ENCODE measurements at regions not wholly inside any gene's neighbourhood (a gene's known extent, or its start where the extent isn't known, plus 50 kb on each side); places are given as distances from the start of the nearest gene placed in this dataset.

DNA sequence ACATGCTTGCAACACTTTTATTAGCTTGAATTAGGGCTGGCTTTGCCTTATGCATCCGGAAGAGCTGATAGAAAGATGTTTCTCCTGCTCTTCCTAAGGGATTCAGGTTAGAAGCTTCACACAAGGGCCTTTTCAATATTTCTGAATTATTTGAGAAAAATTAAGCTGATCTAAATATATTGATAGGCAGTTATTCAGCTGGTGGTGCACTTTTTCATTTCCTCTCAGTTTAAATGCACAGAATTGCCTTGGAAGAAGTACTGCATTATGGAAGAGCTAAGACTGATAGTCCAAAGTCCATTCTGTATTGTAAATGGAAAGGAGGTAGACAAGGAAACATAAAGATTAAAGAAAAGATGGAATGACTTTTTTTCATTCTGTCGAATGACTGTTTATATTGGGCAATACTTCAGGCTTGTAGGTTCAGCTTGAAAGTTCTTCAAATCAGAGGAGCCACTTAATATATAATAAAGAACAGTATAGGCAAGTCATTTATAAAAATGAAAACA, 398.4 kb upstream of the B3GALT2 start:
- no peaks in the 10 kb centered on the region for H3K36me3 ChIP-seq (ENCODE audit: control insufficient read depth, insufficient read depth, low read length)
- H3K4me1 ChIP-seq (ENCODE audit: control insufficient read depth, insufficient read depth, low read length), result no peaks in the 10 kb centered on the region
- H3K27me3 ChIP-seq (ENCODE audit: control insufficient read depth, insufficient read depth, low read length), result no peaks in the 10 kb centered on the region
- no peak overlapping the region for H3K27ac ChIP-seq (ENCODE audit: low read depth, low read length)
- no peak overlapping the region for H3K9ac ChIP-seq (ENCODE audit: low read length)
- H3K4me3 ChIP-seq (ENCODE audit: low read length), result no peak overlapping the region

DNA sequence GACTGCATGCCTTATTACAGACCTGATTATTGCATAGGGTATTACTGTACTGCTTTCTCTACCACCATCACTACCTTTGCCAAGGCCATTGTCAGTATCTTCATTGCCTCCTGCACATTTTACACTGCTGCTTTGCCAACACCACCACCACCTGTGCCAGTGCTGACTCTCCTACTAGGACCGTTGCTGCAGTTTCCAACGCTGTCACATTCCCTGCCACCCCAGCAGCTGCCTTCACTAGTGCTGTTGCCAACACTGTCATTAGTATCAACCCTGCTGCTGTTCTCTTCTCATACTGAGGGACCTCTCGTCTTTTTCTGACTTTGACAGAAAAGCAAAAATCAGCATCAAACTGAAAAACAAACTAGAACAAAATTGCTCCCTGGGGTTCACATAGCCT, 394.9 kb upstream of the B3GALT2 start:
- Histone ChIP-seq H3K27me3 (ENCODE audit: control insufficient read depth, insufficient read depth, low read length) (no peaks in the 10 kb centered on the region), H3K4me1 (ENCODE audit: control insufficient read depth, insufficient read depth, low read length) (no peaks in the 10 kb centered on the region)

DNA sequence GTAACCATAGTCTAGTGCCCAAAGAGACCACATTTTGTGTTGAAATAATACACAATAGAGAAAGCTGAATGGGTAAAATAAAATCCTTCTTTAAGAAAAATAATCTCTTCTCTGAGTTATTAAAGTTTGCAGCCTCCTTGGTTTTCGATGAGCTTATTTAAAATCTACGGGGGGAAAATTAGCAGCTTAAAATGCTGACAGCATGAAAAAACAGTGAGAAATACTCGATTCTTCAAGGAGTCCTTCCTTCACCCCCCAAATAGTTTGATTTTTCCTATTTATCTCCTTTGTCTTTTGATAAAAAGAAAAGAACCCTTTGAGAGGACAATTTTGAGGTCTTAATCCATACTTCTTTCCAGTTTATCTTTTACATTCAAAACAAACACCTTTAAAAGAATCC, 394.0 kb upstream of the B3GALT2 start:
- Histone ChIP-seq H3K36me3 (ENCODE audit: control insufficient read depth, insufficient read depth, low read length) (no peaks in the 10 kb centered on the region), H3K27me3 (ENCODE audit: control insufficient read depth, insufficient read depth, low read length) (no peaks in the 10 kb centered on the region), H3K27ac (ENCODE audit: low read depth, low read length) (no peak overlapping the region), H3K4me3 (ENCODE audit: low read length) (no peak overlapping the region), H3K9ac (ENCODE audit: low read length) (no peak overlapping the region), H3K4me1 (ENCODE audit: control insufficient read depth, insufficient read depth, low read length) (no peaks in the 10 kb centered on the region)

More for the DNA sequence above, 394.9 kb upstream of the B3GALT2 start:
- Histone ChIP-seq H3K9ac (ENCODE audit: low read length) (no peak overlapping the region), H3K4me3 (ENCODE audit: low read length) (no peak overlapping the region), H3K36me3 (ENCODE audit: control insufficient read depth, insufficient read depth, low read length) (no peaks in the 10 kb centered on the region), H3K27ac (ENCODE audit: low read depth, low read length) (no peak overlapping the region)

GRCh38 chr1:193579323-193579722, 392.9 kb upstream of the B3GALT2 start:
- H3K27ac ChIP-seq (ENCODE audit: low read depth, low read length), result no peak overlapping the region
- no peaks in the 10 kb centered on the region for H3K36me3 ChIP-seq (ENCODE audit: control insufficient read depth, insufficient read depth, low read length)
- H3K9ac ChIP-seq (ENCODE audit: low read length), result no peak overlapping the region
- H3K4me1 ChIP-seq (ENCODE audit: control insufficient read depth, insufficient read depth, low read length), result no peaks in the 10 kb centered on the region
- no peak overlapping the region for H3K4me3 ChIP-seq (ENCODE audit: low read length)
- H3K27me3 ChIP-seq (ENCODE audit: control insufficient read depth, insufficient read depth, low read length), result no peaks in the 10 kb centered on the region

DNA sequence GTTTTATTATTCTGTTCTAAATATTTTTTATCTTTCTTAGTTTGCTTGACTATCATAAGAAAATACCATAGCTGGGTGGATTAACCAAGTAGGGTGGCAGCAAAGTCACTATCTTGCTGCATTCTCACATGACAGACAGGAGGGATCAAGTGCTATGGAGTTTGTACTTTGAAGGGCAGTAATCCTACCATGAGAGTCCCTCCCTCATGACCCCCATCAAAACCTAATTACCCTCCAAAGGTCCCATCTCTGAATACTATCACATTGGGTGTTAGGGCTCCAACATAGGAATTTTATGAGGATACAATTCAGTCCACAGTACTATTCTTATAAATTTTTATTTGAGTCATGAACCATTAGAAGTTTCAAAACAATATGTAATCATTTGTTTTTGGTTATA, 388.5 kb upstream of the B3GALT2 start:
- Histone ChIP-seq H3K9ac (ENCODE audit: low read length) (no peak overlapping the region), H3K4me3 (ENCODE audit: low read length) (no peak overlapping the region), H3K27ac (ENCODE audit: low read depth, low read length) (no peak overlapping the region), H3K4me1 (ENCODE audit: control insufficient read depth, insufficient read depth, low read length) (no peaks in the 10 kb centered on the region), H3K36me3 (ENCODE audit: control insufficient read depth, insufficient read depth, low read length) (no peaks in the 10 kb centered on the region), H3K27me3 (ENCODE audit: control insufficient read depth, insufficient read depth, low read length) (no peaks in the 10 kb centered on the region)

- H3K27ac ChIP-seq (ENCODE audit: low read depth, low read length), result no peak overlapping the region
These were observed 383.5 kb upstream of the B3GALT2 start for GRCh38 chr1:193569983-193570269.

GRCh38 chr1:193569096-193569982, 382.9 kb upstream of the B3GALT2 start:
- H3K27ac ChIP-seq (ENCODE audit: low read depth, low read length), result no peak overlapping the region
- no peaks in the 10 kb centered on the region for H3K27me3 ChIP-seq (ENCODE audit: control insufficient read depth, insufficient read depth, low read length)
- H3K36me3 ChIP-seq (ENCODE audit: control insufficient read depth, insufficient read depth, low read length), result no peaks in the 10 kb centered on the region
- no peak overlapping the region for H3K4me3 ChIP-seq (ENCODE audit: low read length)
- peaks cover 3% of the 10 kb centered on the region for H3K4me1 ChIP-seq (ENCODE audit: control insufficient read depth, insufficient read depth, low read length)
- H3K9ac ChIP-seq (ENCODE audit: low read length), result no peak overlapping the region

More at GRCh38 chr1:193569983-193570269, 383.5 kb upstream of the B3GALT2 start:
- H3K9ac ChIP-seq (ENCODE audit: low read length), result no peak overlapping the region
- no peak overlapping the region for H3K4me3 ChIP-seq (ENCODE audit: low read length)
- peaks cover 3% of the 10 kb centered on the region for H3K4me1 ChIP-seq (ENCODE audit: control insufficient read depth, insufficient read depth, low read length)
- no peaks in the 10 kb centered on the region for H3K36me3 ChIP-seq (ENCODE audit: control insufficient read depth, insufficient read depth, low read length)
- H3K27me3 ChIP-seq (ENCODE audit: control insufficient read depth, insufficient read depth, low read length), result no peaks in the 10 kb centered on the region

DNA sequence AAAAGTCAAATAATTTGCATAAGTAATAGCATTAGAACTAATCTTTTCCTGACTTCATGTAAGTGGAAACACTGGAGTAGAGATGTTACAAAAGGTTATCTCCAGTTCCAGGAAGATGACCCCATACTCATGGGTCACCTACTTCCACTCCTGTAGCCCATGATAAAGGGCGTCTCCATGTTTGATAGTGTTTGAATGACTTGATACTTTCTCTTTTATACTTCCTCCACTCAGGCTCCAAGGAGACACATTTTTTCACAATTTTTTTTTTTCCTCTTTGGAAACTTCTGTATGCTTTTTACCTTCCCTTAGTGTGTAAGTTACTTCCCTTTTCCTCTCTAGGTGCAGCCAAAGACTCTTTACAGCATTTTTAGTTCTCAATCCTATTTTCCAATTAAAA, 382.1 kb upstream of the B3GALT2 start:
- no peak overlapping the region for H3K4me3 ChIP-seq (ENCODE audit: low read length)
- no peaks in the 10 kb centered on the region for H3K36me3 ChIP-seq (ENCODE audit: control insufficient read depth, insufficient read depth, low read length)
- H3K4me1 ChIP-seq (ENCODE audit: control insufficient read depth, insufficient read depth, low read length), result peaks cover 3% of the 10 kb centered on the region
- no peaks in the 10 kb centered on the region for H3K27me3 ChIP-seq (ENCODE audit: control insufficient read depth, insufficient read depth, low read length)
- no peak overlapping the region for H3K27ac ChIP-seq (ENCODE audit: low read depth, low read length)
- no peak overlapping the region for H3K9ac ChIP-seq (ENCODE audit: low read length)

DNA sequence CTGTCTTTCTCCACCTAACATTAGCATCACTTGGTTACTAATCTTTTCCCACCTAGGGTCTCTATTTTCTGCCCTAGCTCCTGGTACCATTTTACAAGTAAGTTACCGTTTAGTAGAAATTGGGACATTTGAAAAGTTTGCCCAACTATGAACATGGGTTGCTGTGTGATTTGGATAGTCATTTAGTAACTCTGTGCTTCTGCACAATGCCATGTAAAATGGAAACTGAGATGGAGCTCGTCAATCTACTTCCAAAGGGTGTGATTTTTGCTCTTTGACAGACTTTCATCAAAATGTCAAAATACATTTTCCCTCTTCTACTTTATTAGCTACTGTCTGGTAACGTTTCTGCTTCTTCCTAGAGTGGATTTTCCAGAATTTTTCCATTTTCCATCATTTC, 381.5 kb upstream of the B3GALT2 start:
- no peak overlapping the region for H3K4me3 ChIP-seq (ENCODE audit: low read length)

GRCh38 chr1:193566735-193567134, 380.3 kb upstream of the B3GALT2 start:
- Histone ChIP-seq H3K27me3 (ENCODE audit: control insufficient read depth, insufficient read depth, low read length) (no peaks in the 10 kb centered on the region), H3K4me3 (ENCODE audit: low read length) (no peak overlapping the region), H3K4me1 (ENCODE audit: control insufficient read depth, insufficient read depth, low read length) (peaks cover 3% of the 10 kb centered on the region), H3K27ac (ENCODE audit: low read depth, low read length) (no peak overlapping the region), H3K9ac (ENCODE audit: low read length) (no peak overlapping the region), H3K36me3 (ENCODE audit: control insufficient read depth, insufficient read depth, low read length) (no peaks in the 10 kb centered on the region)

More for the DNA sequence above, 381.5 kb upstream of the B3GALT2 start:
- Histone ChIP-seq H3K4me1 (ENCODE audit: control insufficient read depth, insufficient read depth, low read length) (peaks cover 3% of the 10 kb centered on the region), H3K27me3 (ENCODE audit: control insufficient read depth, insufficient read depth, low read length) (no peaks in the 10 kb centered on the region), H3K9ac (ENCODE audit: low read length) (no peak overlapping the region), H3K27ac (ENCODE audit: low read depth, low read length) (no peak overlapping the region), H3K36me3 (ENCODE audit: control insufficient read depth, insufficient read depth, low read length) (no peaks in the 10 kb centered on the region)

- no peaks in the 10 kb centered on the region for H3K27me3 ChIP-seq (ENCODE audit: control insufficient read depth, insufficient read depth, low read length)
- no peak overlapping the region for H3K9ac ChIP-seq (ENCODE audit: low read length)
- H3K36me3 ChIP-seq (ENCODE audit: control insufficient read depth, insufficient read depth, low read length), result no peaks in the 10 kb centered on the region
- no peak overlapping the region for H3K4me3 ChIP-seq (ENCODE audit: low read length)
- H3K4me1 ChIP-seq (ENCODE audit: control insufficient read depth, insufficient read depth, low read length), result peaks cover 3% of the 10 kb centered on the region
- H3K27ac ChIP-seq (ENCODE audit: low read depth, low read length), result no peak overlapping the region
These were observed 379.7 kb upstream of the B3GALT2 start for GRCh38 chr1:193565971-193566577.

GRCh38 chr1:193562121-193562520, 375.7 kb upstream of the B3GALT2 start:
- Histone ChIP-seq H3K36me3 (ENCODE audit: control insufficient read depth, insufficient read depth, low read length) (no peaks in the 10 kb centered on the region), H3K4me3 (ENCODE audit: low read length) (no peak overlapping the region), H3K27me3 (ENCODE audit: control insufficient read depth, insufficient read depth, low read length) (no peaks in the 10 kb centered on the region), H3K27ac (ENCODE audit: low read depth, low read length) (no peak overlapping the region), H3K4me1 (ENCODE audit: control insufficient read depth, insufficient read depth, low read length) (no peaks in the 10 kb centered on the region), H3K9ac (ENCODE audit: low read length) (no peak overlapping the region)
